Hematopoietic multipotent progenitor cell treated with erythropoietin and hydrocortisone succinate and interleukin-3 and kit ligand, for 4 days (in vitro differentiated cells): ENCODE measurements at regions not wholly inside any gene's neighbourhood (a gene's known extent, or its start where the extent isn't known, plus 50 kb on each side); places are given as distances from the start of the nearest gene placed in this dataset.

Source experiments
- DNase-seq: peaks from one replicate; pipeline ENCODE4 v3.0.0-alpha.2; 2015

DNA sequence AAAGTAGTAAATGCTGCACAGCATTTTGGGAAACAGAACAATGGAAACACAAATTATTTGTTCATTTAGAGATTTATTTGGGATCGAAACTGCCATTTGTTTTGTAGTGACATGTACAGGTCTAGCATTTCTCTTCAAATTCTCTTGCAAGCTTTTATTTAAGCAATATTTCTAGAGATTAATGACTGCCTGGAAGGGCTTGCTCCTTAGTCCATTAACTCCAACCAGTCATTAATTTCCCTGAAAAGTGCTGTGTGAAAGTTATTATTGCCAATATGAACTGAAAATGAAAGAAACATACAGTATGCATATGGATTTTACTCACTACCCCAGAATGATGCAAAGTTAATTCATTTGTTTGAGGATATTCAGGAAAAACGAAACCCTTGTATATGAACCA is 1349.6 kb upstream of the FLRT2 start:
- no peak for DNase-seq

DNA sequence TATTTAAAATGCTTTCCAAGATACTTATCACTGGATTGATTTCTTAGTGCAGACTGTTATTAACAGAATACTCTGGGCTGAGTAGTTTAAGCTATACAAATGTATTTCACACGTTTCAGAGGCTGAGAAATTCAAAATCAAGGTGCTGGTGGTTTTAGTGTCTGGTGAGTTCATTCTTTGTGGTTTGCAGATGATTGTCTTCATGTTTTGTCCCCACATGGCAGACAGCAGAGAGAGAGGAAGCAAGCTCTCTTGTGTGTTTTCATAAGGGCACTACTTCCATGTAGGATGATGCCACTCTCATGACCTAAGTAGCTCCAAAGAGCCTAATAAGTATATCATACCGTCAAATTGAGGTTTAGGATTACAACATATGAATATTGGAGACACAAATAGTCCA is 1348.9 kb upstream of the FLRT2 start:
- DNase-seq: no peak

- no peak for DNase-seq
These were observed 1334.4 kb upstream of the FLRT2 start for GRCh38 chr14:84195514-84195913.

- no peak for DNase-seq
These were observed 1332.2 kb upstream of the FLRT2 start for GRCh38 chr14:84197704-84198103.

GRCh38 chr14:84202486-84202885 is 1327.5 kb upstream of the FLRT2 start:
- DNase-seq: no peak

- no peak for DNase-seq
These were observed 1326.0 kb upstream of the FLRT2 start for GRCh38 chr14:84203896-84204295.

- no peak for DNase-seq
These were observed 1321.5 kb upstream of the FLRT2 start for GRCh38 chr14:84208451-84208850.

GRCh38 chr14:84209031-84209430 is 1320.9 kb upstream of the FLRT2 start:
- DNase-seq: no peak

DNA sequence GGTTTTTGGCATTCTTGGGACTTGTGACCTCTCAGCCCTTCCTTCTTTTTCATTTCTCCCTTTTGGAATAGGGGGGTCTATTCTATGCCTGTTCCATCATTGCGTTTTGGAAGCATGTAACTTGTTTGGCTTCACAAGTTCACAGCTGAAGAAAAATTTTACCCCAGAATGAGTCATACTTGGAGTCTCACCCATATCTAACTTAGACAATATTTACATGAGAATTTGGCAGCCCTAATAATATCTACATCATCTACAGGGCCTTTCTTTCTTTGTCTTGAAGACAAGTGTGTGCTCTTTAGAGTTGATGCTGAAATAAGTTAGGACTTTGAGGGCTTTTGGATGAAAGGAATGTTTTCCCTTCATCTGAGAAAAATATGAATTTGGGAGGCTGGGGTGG is 1312.9 kb upstream of the FLRT2 start:
- DNase-seq: no peak

DNA sequence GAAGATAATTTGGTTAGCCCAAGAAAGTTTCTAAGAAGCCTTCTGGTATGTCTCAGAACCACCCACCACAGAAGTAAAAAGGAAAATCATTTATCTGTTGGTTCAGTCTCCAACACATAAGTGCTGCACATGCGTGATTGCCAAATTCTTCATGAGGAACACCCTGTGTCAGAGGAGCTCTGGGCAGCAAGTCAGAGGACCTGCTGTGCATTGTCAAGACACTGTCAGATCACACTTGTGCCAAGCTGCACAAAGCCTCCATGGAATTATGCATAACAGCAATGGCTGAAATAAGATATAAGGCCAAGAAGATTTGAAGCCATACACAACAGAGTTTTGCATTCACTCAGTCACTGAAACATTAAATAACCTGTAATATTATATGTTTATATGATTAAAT is 1304.7 kb upstream of the FLRT2 start:
- peak; percentile 5 for DNase-seq

GRCh38 chr14:84228702-84229101 is 1301.2 kb upstream of the FLRT2 start:
- no peak for DNase-seq

DNA sequence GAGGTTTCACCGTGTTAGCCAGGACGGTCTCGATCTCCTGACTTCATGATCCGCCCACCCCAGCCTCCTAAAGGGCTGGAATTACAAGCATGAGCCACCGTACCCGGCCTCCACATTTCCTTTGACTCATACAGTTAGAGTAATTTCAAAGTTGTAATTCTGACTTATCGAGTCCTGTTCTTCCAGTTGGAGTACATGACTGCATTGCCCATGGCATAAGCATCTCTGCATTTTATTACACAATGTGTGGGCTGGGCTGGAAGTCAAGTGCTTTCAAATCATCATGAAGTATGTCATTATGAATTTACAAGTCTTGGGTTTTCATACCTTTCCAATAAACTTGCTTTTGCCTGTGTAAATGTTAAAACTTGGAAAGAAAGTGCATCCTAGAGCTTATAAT is 1295.7 kb upstream of the FLRT2 start:
- no peak for DNase-seq

DNA sequence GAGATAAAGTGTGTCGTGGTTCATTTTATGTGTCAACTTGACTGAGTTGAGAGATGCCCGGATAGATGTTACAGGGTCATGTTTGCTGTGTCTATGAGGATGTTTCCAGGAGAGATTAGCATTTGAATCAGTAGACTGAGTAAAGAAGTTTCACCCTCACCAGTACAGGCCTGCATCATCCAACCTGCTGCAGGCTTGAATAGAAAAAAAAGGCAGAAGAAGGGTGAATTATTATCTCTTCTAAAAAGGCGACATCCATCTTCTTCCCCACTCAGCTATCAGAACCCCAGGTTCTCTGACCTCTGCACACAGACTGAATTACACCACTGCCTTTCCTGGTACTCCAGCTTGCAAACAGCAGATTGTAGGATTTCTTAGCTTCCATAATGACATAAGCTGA is 1293.7 kb upstream of the FLRT2 start:
- no peak for DNase-seq

DNA sequence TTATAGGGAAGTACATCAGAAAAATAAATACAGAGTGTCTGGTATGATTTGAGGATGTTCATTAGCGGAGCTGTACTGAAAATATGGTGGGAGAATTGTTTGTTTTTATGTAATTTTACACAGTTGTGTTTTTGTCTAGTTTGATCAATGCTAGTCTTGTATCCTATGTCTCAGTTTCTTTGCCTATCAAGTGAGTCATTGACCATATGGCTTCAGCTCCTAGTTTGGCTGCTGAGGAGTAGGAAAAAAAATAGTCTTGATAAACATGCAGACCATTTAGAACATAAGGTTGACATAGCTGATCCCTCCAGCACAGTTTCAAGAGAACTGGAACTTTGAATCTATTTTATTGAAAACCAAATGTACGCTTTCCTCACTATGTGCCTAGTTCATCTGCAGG is 1292.1 kb upstream of the FLRT2 start:
- DNase-seq: no peak

- no peak for DNase-seq
These were observed 1282.3 kb upstream of the FLRT2 start for GRCh38 chr14:84247693-84248092.

DNA sequence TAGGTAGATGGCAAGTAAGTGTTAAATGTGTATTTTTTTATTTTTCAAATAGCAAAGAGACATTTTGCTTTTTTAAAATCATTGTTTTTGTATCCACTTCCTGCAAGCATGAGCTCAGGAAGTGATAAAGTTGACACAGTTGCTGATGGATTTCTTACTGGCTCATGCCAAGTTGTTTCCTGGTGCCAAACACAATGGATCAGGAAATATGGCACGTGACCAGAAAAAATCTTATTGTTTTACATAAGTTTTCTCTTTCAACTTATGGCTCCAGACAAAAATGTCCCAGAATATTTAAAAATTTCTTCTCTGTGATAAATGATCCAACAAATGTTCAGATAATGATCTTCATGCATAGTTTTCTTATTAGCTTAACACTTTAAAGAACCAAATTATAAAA is 1279.1 kb upstream of the FLRT2 start:
- DNase-seq: no peak

DNA sequence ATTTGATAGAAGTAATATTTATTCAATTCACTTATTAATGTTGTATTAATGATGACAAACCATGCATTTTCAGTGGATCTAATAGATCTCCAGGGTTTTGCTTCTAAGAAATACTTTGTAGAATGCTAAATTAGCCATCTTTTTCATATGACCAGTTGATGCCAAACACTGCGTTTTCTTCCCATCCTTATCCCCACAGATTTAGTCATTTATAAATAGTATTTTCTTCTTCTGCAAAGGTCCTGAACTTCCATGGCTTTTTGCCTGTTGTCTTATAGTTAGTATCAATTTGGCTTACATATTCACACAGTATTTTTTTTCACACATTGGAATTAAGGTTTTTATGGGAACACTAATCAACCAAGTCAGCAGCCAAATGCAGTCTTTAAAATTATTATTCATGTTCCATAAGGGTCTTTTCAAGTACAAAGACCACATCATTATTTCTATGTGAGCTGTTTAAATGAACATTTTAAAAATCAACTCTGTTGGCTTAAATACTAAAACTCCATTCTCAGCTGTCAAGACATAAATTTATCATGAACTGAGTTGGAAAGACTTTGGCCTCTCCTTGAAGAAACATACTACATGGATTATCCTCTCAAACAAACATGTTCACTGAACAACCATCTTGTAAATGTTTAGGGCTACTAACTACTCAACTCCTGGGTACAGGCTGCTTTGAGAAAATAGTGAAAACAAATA is 1278.4 kb upstream of the FLRT2 start:
- no peak for DNase-seq

DNA sequence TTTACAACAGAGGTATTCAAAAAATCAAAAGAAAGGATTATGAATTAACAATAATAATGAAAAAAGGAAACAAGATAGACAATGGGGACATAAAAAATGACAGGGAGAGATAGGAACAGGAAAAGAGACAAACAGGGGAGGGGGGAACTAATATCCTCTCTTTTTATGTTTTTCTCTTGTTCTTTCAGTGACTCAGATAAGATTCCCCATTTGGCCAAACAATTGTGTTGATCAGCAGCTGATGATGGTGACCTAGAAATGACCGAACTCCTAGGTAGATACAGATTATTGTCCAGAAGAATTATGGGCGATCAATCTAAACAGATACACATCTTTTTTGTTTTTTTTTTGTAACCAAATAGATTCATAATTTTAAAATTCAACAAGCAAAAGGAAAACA is 1277.2 kb upstream of the FLRT2 start:
- DNase-seq: no peak

GRCh38 chr14:84253326-84253725 is 1276.6 kb upstream of the FLRT2 start:
- no peak for DNase-seq

DNA sequence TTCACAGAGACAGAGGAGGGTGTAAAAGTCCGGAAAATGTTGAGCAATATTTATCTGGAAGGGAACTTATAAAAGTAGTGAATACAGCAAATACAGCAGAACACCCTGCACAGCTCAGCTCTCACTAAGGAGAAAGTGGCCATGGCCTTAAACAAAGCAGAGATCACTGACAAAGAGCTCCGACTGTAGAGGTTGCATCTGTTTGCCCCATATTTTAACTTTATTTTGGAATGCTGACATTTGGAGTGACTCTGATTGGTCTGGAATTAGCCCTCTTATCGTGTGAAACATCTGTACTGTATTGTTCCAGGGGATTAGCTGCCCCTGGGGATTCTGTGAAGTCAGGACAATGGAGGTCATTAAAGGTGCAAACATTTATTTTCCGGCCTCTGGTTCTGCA is 1275.7 kb upstream of the FLRT2 start:
- no peak for DNase-seq

- no peak for DNase-seq
These were observed 1267.0 kb upstream of the FLRT2 start for GRCh38 chr14:84262932-84263331.

DNA sequence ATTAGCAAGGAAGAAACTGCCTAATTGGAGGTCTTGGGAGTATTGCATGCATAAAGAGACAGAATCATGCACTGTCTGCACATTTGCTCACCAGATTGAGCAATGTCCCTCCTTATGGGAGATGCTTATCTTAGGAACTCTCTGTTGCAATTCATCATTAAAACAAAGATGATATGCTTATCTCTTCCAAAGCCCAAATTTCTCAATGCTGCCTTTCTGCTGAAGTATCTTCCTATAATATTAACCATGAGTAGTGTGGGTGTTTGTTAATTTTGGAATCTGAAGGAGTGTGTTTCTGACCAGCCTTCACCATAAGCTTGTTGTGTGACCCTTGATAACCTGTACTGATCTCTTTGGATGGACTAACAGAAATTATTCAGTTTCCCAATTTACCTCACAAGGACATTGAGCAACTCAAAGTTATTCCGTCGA is 1257.6 kb upstream of the FLRT2 start:
- peak; percentile 57 for DNase-seq

DNA sequence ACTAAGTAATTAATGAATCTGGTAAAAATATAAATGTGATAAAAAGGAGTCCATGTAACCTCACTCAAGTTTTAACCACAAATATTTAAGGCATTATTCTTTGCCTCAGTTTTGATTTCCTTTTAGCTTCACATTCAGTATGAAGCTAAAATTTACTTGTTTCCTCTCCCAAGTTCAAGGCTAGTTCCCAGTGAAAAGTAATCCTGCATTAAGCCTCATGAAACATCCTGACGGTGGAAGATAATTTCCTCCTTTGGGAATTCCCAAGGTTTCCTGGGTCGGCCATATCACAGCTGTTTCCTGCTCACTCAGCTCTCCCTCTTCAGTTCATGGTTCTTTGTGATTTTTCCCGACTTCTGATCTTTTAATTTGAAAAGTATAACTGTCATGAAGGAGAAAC is 1256.8 kb upstream of the FLRT2 start:
- no peak for DNase-seq

DNA sequence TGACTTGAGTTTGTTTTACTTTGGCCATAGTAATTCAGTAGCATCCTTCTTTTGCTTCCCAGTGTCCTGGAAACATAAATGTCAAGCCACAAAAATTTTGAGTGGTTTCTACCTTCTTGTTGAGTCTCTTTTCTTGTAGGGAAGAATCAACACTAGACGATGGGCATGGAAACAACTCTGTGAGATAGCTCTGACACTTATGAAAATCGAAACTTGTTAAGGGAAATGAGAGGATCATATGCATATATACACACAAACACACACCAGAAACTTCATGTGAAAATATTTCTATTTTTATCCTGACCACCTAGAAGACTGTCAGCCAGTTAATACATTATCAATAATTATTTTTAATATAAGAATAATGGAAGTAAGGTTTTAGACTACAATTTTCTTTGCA is 1247.3 kb upstream of the FLRT2 start:
- DNase-seq: no peak

- DNase-seq: no peak
These were observed 1241.2 kb upstream of the FLRT2 start for GRCh38 chr14:84288781-84289180.
